Type B pancreatic cell (in vitro differentiated cells): ENCODE measurements at regions not wholly inside any gene's neighbourhood (a gene's known extent, or its start where the extent isn't known, plus 50 kb on each side); places are given as distances from the start of the nearest gene placed in this dataset.

ENCODE experiments used
- DNase-seq: peaks from one replicate; pipeline ENCODE4 v3.0.0; 2021; ENCODE audit warnings: mixed read lengths; ENCODE audit not compliant: unreplicated experiment; ENCODE audit errors: extremely low spot score
- H3K27ac Mint-ChIP-seq: 2 replicates; pipeline ENCODE4 v1.8.0; 2021; ENCODE audit warnings: mild to moderate bottlenecking, mixed read lengths
- H3K27me3 Mint-ChIP-seq: 2 replicates; pipeline ENCODE4 v1.8.0; 2021; ENCODE audit warnings: mixed read lengths
- H3K36me3 Mint-ChIP-seq: 2 replicates; pipeline ENCODE4 v1.8.0; 2021; ENCODE audit warnings: mixed read lengths
- H3K4me1 Mint-ChIP-seq: one replicate; pipeline ENCODE4 v1.8.0; 2021; ENCODE audit warnings: mixed read lengths; ENCODE audit not compliant: unreplicated experiment
- H3K4me3 Mint-ChIP-seq: 2 replicates; pipeline ENCODE4 v1.8.0; 2021; ENCODE audit warnings: mild to moderate bottlenecking, mixed read lengths
- H3K9me3 Mint-ChIP-seq: 2 replicates; pipeline ENCODE4 v1.8.0; 2021; ENCODE audit warnings: mixed read lengths
- TF ChIP-seq, protein P1 (sequence below): fragments of 200-600 bp; sonication (generic); conservative IDR thresholded peaks from 2 replicates; pipeline ENCODE4 v1.5.0; 2021; ENCODE audit warnings: antibody characterized with exemption, mild to moderate bottlenecking

DNA sequence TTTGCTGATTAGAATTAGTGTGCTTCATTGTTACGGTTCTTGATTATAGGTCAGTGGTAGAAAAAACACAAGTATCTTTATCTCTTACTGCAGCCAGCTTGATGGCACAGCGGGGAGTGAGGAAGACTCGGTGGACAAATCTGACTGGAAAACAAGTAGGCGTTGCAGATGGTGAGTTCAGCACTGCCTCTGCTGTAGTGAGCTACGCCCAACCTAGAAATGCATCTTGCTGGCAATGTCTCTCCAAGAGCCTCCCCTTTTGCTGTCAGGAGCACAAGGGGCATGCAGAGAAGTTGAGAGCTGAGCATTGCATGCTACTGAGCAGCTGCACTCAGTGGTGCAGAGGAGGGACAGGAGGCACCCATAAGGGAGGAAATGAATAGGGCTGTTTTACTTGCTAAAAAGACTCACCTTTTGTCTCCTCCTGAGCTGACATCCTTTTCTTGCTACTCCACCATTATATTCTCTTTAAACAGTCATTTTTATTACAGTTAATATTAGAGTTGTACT, 977.3 kb upstream of the ACVR2A start:
- no peak overlapping the region for H3K27ac Mint-ChIP-seq
- no peak overlapping the region for H3K4me3 Mint-ChIP-seq
- peaks cover 4% of the 10 kb centered on the region for H3K4me1 Mint-ChIP-seq
- no peak for DNase-seq
- H3K36me3 Mint-ChIP-seq = no peaks in the 10 kb centered on the region
- TF ChIP-seq, protein P1, sequence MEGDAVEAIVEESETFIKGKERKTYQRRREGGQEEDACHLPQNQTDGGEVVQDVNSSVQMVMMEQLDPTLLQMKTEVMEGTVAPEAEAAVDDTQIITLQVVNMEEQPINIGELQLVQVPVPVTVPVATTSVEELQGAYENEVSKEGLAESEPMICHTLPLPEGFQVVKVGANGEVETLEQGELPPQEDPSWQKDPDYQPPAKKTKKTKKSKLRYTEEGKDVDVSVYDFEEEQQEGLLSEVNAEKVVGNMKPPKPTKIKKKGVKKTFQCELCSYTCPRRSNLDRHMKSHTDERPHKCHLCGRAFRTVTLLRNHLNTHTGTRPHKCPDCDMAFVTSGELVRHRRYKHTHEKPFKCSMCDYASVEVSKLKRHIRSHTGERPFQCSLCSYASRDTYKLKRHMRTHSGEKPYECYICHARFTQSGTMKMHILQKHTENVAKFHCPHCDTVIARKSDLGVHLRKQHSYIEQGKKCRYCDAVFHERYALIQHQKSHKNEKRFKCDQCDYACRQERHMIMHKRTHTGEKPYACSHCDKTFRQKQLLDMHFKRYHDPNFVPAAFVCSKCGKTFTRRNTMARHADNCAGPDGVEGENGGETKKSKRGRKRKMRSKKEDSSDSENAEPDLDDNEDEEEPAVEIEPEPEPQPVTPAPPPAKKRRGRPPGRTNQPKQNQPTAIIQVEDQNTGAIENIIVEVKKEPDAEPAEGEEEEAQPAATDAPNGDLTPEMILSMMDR = no peak
- no peaks in the 10 kb centered on the region for H3K9me3 Mint-ChIP-seq
- no peaks in the 10 kb centered on the region for H3K27me3 Mint-ChIP-seq

DNA sequence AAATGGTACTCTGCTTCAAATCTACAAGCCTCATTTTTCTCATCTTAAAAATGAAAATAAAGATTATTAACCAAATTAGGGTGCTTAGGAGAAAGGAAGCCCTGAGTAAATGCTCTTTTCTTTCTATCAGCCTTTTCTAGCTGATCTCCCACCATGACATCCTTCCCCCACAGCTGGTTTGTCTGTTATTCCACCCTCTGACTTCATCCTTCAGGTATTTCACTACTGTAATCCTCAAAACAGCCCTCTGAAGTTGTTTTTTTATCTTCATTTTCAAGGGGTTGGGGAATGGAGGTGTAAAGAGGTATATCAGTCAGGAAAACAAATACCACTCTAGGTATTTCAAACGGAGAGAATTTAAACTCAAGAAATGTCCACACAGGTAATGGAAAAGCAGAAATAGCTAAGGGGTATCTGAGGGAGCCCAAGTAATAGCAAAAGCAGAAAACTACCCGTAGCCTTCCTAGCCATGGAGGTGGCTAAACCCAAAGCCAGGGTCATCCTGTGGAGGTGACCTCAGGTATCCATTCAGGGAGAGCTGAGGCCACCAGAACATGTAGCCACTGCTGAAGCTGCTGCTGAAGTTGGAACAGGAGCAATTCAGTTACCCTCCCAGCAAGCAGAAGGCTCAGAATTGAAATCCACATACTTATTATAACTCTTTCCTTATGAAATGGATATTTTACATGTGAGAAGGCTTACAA, 990.9 kb upstream of the ACVR2A start:
- TF ChIP-seq, protein P1 = no peak
- no peaks in the 10 kb centered on the region for H3K9me3 Mint-ChIP-seq
- H3K27ac Mint-ChIP-seq = no peak overlapping the region
- H3K27me3 Mint-ChIP-seq = no peaks in the 10 kb centered on the region
- H3K4me3 Mint-ChIP-seq = no peak overlapping the region
- no peaks in the 10 kb centered on the region for H3K4me1 Mint-ChIP-seq
- H3K36me3 Mint-ChIP-seq = no peaks in the 10 kb centered on the region
- DNase-seq = no peak

DNA sequence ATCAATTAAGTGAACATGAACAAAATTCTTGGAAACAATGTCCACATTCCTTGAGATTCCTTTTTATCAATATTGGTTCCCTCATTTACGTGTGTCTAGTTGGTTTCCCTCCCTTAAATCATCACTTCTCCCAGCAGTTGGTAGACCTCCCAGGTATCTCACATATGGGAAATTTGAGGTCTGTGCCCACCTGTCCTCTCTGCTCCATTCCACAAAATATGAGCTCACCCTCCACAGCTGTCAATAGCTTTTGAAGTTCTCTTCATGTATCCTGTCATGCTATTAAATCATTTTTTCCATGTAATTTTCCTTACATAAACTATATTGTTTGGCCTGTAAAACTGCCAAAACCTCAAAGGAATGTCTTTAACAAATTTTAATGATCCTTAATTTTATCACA, 992.2 kb upstream of the ACVR2A start:
- Mint-ChIP-seq H3K4me3 (no peak overlapping the region), H3K36me3 (no peaks in the 10 kb centered on the region), H3K27me3 (no peaks in the 10 kb centered on the region), H3K27ac (no peak overlapping the region), H3K9me3 (no peaks in the 10 kb centered on the region), H3K4me1 (no peaks in the 10 kb centered on the region)
- TF ChIP-seq, protein P1 = no peak
- DNase-seq = no peak

DNA sequence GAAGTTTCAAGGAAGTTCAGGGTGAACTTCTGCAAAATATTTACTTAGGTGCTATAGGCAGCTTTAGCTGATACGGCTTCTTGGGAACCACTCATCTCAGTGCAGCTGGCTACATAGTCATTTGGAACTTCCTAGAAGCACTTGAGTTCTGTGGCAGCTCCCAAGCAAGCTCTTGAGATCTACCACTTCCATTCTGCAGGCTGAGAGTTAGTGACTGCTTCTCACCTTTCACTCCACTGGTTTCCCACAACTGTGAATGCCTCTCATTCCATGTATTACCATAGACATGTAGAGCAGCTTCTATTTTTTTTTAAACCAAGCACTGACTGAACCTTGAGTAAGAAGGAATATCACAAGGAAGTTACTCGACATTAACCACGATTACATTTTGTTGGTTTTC, 994.1 kb upstream of the ACVR2A start:
- Mint-ChIP-seq H3K27ac (no peak overlapping the region), H3K27me3 (no peaks in the 10 kb centered on the region), H3K36me3 (no peaks in the 10 kb centered on the region), H3K4me3 (no peak overlapping the region), H3K9me3 (no peaks in the 10 kb centered on the region), H3K4me1 (no peaks in the 10 kb centered on the region)
- DNase-seq = no peak
- TF ChIP-seq, protein P1 = no peak

DNA sequence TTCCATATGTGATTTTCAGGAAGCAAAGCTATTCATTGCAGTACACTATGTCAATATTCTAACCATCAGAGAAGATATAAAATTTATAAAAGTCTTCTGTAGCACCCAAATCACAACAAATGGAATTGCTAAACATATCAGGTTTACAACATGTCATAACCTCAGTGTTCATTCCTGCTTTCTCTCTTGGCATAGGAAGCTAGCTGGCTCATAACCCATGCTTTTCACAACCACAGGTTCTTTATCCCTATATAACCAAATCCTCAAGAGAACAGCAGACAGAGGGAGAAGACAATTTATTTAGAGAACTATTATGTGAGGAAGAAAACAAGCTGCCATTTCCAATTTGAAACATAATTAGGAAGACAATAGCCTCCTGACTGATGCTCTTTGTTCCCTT, 997.0 kb upstream of the ACVR2A start:
- TF ChIP-seq, protein P1 = no peak
- Mint-ChIP-seq H3K4me1 (no peaks in the 10 kb centered on the region), H3K27me3 (no peaks in the 10 kb centered on the region), H3K4me3 (no peak overlapping the region), H3K27ac (no peak overlapping the region), H3K9me3 (no peaks in the 10 kb centered on the region), H3K36me3 (no peaks in the 10 kb centered on the region)
- DNase-seq = no peak
